OCI-LY7 (cell line): ENCODE measurements at regions not wholly inside any gene's neighbourhood (a gene's known extent, or its start where the extent isn't known, plus 50 kb on each side); places are given as distances from the start of the nearest gene placed in this dataset.
A peak's percentile ranks its signal among the peaks of the same experiment; 100 is the strongest.
"Not testable (repeated sequence)": the region's sequence is repeated elsewhere in the genome, so short reads cannot be mapped to it uniquely, and the experiment has no call there.

Experiments
- BruUV-seq: library from RNA; stranded (reverse); fragments of 400-500 nt; replicated peaks from 2 replicates; lab custom pipeline; 2021; lab: Mats Ljungman, UMichigan
- CTCF ChIA-PET: fragments of 300-600 bp; sonication (Branson Sonifier 250); formaldehyde crosslinking; loops from one replicate; lab custom pipeline; 2022; ENCODE audit warnings: antibody characterized with exemption; ENCODE audit not compliant: unreplicated experiment; lab: Charles Lee
- POLR2A ChIA-PET: fragments of 300-600 bp; sonication (Branson Sonifier 250); formaldehyde crosslinking; loops from one replicate; lab custom pipeline; 2022; ENCODE audit warnings: antibody characterized with exemption; lab: Charles Lee
- DNase-seq: peaks from one replicate; pipeline ENCODE4 v3.0.0-alpha.2; 2015; ENCODE audit warnings: low spot score
- H2AFZ ChIP-seq: fragments of 200-600 bp; sonication (generic), shearing (Covaris generic); 2 replicates; pipeline ENCODE4 v1.6.1; 2014; ENCODE audit warnings: mild to moderate bottlenecking, antibody characterized with exemption, low read length, moderate library complexity
- H3K27ac ChIP-seq: fragments of 200-600 bp; sonication (generic); 2 replicates; pipeline ENCODE4 v1.5.1; 2014; ENCODE audit warnings: mixed run types, low read depth, mild to moderate bottlenecking, moderate library complexity, low read length, inconsistent platforms; ENCODE audit not compliant: poor library complexity, severe bottlenecking
- H3K36me3 ChIP-seq: fragments of 200-600 bp; sonication (generic); 2 replicates; pipeline ENCODE4 v1.6.1; 2014; ENCODE audit warnings: mild to moderate bottlenecking, antibody characterized with exemption, low read length, moderate library complexity, mixed read lengths; ENCODE audit not compliant: insufficient read depth
- H3K4me1 ChIP-seq: fragments of 200-600 bp; sonication (generic); 2 replicates; pipeline ENCODE4 v1.5.1; 2014; ENCODE audit warnings: mild to moderate bottlenecking, low read length; ENCODE audit not compliant: insufficient read depth, poor library complexity, severe bottlenecking
- H3K4me2 ChIP-seq: fragments of 200-600 bp; sonication (generic); 2 replicates; pipeline ENCODE4 v1.6.1; 2014; ENCODE audit warnings: mild to moderate bottlenecking, low read length
- H3K4me3 ChIP-seq: fragments of 200-600 bp; sonication (generic); 2 replicates; pipeline ENCODE4 v1.5.1; 2014; ENCODE audit warnings: mild to moderate bottlenecking, low read depth, low read length; ENCODE audit not compliant: poor library complexity, severe bottlenecking
- H3K79me2 ChIP-seq: fragments of 200-600 bp; sonication (generic); 2 replicates; pipeline ENCODE4 v1.6.1; 2016; ENCODE audit warnings: low read depth, mild to moderate bottlenecking, low read length, moderate library complexity, mixed read lengths; ENCODE audit not compliant: insufficient read depth
- H3K9me2 ChIP-seq: fragments of 200-600 bp; sonication (generic); 2 replicates; pipeline ENCODE4 v1.6.1; 2016; ENCODE audit warnings: mild to moderate bottlenecking, low read length, mixed read lengths; ENCODE audit not compliant: insufficient read depth
- H3K9me3 ChIP-seq: fragments of 200-600 bp; sonication (generic); 2 replicates; pipeline ENCODE4 v1.6.1; 2014; ENCODE audit warnings: mild to moderate bottlenecking, mixed run types, low read length, mixed read lengths
- H4K20me1 ChIP-seq: fragments of 200-600 bp; sonication (generic); 2 replicates; pipeline ENCODE4 v1.6.1; 2014; ENCODE audit warnings: mild to moderate bottlenecking, antibody characterized with exemption, low read length, moderate library complexity, mixed read lengths; ENCODE audit not compliant: insufficient read depth
- EZH2phosphoT487 ChIP-seq: fragments of 200-600 bp; sonication (generic); IDR thresholded peaks from 2 replicates; pipeline ENCODE4 v1.6.1; 2018; ENCODE audit warnings: low read depth, borderline replicate concordance, mild to moderate bottlenecking, mixed run types, antibody characterized with exemption, low read length, moderate library complexity, mixed read lengths
- intact Hi-C: fragments of 100-400 bp; cut with micrococcal nuclease; formaldehyde crosslinking; loops from one replicate; pipeline ENCODE4 v1.10.0; 2022; ENCODE audit not compliant: unreplicated experiment
- TF ChIP-seq, protein P1 (sequence below): fragments of 200-600 bp; sonication (generic); conservative IDR thresholded peaks from 2 replicates; pipeline ENCODE4 v1.5.1; 2014; ENCODE audit warnings: mild to moderate bottlenecking, antibody characterized with exemption, low read length, moderate library complexity, mixed read lengths

DNA sequence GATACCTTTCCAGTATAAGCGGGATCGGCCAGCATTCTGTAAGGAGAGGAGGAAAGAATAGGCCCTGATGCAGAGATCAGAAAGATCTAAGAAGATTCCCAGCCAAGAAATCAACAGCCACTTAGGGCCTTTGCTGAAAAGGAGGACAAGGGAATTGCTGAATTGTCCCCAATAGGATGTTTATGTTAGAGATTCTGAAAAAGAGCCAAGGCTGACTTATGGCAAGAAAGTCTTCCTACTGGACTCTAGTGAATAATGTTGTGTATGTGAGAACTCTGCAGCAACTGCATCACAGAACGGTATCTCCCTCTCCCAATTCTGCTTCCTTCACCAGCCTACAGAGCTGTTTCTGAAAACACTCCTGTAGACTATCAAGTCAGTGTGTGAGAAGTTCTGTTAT is 298.0 kb upstream of the CXADR start:
- Histone ChIP-seq H3K4me2 (no peak overlapping the region), H2AFZ (no peak overlapping the region), H3K4me1 (no peaks in the 10 kb centered on the region), H3K9me3 (no peaks in the 10 kb centered on the region), H3K4me3 (no peak overlapping the region), H3K36me3 (no peaks in the 10 kb centered on the region), H3K9me2 (no peaks in the 10 kb centered on the region), H3K79me2 (no peaks in the 10 kb centered on the region), H3K27ac (no peak overlapping the region), H4K20me1 (no peaks in the 10 kb centered on the region)
- BruUV-seq: no TSS peak
- TF ChIP-seq, protein P1, sequence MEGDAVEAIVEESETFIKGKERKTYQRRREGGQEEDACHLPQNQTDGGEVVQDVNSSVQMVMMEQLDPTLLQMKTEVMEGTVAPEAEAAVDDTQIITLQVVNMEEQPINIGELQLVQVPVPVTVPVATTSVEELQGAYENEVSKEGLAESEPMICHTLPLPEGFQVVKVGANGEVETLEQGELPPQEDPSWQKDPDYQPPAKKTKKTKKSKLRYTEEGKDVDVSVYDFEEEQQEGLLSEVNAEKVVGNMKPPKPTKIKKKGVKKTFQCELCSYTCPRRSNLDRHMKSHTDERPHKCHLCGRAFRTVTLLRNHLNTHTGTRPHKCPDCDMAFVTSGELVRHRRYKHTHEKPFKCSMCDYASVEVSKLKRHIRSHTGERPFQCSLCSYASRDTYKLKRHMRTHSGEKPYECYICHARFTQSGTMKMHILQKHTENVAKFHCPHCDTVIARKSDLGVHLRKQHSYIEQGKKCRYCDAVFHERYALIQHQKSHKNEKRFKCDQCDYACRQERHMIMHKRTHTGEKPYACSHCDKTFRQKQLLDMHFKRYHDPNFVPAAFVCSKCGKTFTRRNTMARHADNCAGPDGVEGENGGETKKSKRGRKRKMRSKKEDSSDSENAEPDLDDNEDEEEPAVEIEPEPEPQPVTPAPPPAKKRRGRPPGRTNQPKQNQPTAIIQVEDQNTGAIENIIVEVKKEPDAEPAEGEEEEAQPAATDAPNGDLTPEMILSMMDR: no peak
- no peak for TF ChIP-seq EZH2phosphoT487
- ChIA-PET POLR2A (interaction anchor here (0.6 to 1.2 kb wide), 3 partner anchors 8 to 31 kb away, joined by 3 read pairs; no protein-coding TSS in a partner anchor), CTCF (no interaction called here)
- no peak for DNase-seq
- intact Hi-C loops: no loop called here

DNA sequence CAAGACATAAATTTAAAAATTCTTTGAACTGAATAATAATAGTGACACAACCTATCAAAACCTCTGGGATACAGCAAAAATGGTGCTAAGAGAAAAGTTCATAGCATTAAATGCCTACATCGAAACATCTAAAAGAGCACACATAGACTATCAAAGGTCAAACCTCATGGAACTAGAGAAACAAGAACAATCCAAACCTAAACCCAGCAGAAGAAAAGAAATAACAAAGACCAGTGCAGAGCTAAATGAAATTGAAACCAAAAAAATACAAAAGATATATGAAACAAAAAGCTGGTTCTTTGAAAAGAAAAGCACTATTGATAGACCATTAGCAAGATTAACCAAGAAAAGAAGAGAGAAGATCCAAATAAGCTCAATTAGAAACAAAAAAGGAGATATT is 293.8 kb upstream of the CXADR start:
- intact Hi-C loops, H3K79me2 ChIP-seq: not testable (repeated sequence)

DNA sequence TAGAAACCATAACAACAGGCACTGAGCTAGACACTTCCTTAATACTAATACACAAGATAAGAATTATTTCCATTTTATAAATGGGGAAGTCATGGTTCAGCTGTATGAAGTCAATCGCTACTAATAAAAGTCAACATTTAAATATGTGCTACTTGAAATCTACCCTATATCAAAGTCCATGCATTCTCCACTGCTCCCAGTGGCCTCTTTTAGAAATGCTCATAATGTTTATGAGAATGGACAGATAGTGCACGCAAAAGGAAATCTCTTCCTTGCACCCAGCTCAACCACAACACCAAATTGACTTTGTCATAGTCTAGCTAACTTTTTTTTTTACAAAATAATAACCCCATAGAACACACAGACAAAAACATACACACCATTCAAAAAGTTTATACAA is 281.7 kb upstream of the CXADR start:
- POLR2A ChIA-PET: no interaction called here
- H3K79me2 ChIP-seq: no peaks in the 10 kb centered on the region
- no peak overlapping the region for H3K4me3 ChIP-seq
- H3K4me1 ChIP-seq: no peaks in the 10 kb centered on the region
- H3K36me3 ChIP-seq: no peaks in the 10 kb centered on the region
- no peak overlapping the region for H3K27ac ChIP-seq
- CTCF ChIA-PET: no interaction called here
- H3K4me2 ChIP-seq: no peak overlapping the region
- no peaks in the 10 kb centered on the region for H3K9me3 ChIP-seq
- TF ChIP-seq EZH2phosphoT487: no peak
- TF ChIP-seq, protein P1: peak; percentile 47; the same call in 1 of the 2 replicates
- H4K20me1 ChIP-seq: no peaks in the 10 kb centered on the region
- BruUV-seq: no TSS peak
- no peak overlapping the region for H2AFZ ChIP-seq
- intact Hi-C loops: no loop called here
- H3K9me2 ChIP-seq: no peaks in the 10 kb centered on the region
- DNase-seq: no peak

More for the DNA sequence above, 293.8 kb upstream of the CXADR start:
- H3K36me3 ChIP-seq, H3K9me3 ChIP-seq, H3K27ac ChIP-seq, POLR2A ChIA-PET, H3K4me2 ChIP-seq, BruUV-seq, H3K4me3 ChIP-seq, H4K20me1 ChIP-seq, H3K4me1 ChIP-seq, H2AFZ ChIP-seq, DNase-seq, H3K9me2 ChIP-seq, CTCF ChIA-PET: not testable (repeated sequence)
